Progenitor cell of endocrine pancreas (in vitro differentiated cells): ENCODE measurements at regions not wholly inside any gene's neighbourhood (a gene's known extent, or its start where the extent isn't known, plus 50 kb on each side); places are given as distances from the start of the nearest gene placed in this dataset.

Experiments used
- DNase-seq: peaks from one replicate; pipeline ENCODE4 v3.0.0; 2021; ENCODE audit warnings: low spot score; ENCODE audit not compliant: unreplicated experiment
- H3K27ac Mint-ChIP-seq: 2 replicates; pipeline ENCODE4 v1.8.0; 2021; ENCODE audit warnings: mild to moderate bottlenecking, moderate library complexity, mixed read lengths
- H3K27me3 Mint-ChIP-seq: 2 replicates; pipeline ENCODE4 v1.8.0; 2021; ENCODE audit warnings: mixed read lengths
- H3K36me3 Mint-ChIP-seq: 2 replicates; pipeline ENCODE4 v1.8.0; 2022; ENCODE audit warnings: mixed read lengths; ENCODE audit not compliant: insufficient read depth
- H3K4me1 Mint-ChIP-seq: 2 replicates; pipeline ENCODE4 v1.8.0; 2021; ENCODE audit warnings: low read depth, mixed read lengths
- H3K4me3 Mint-ChIP-seq: 2 replicates; pipeline ENCODE4 v1.8.0; 2021; ENCODE audit warnings: low read depth, mild to moderate bottlenecking, moderate library complexity, mixed read lengths
- H3K9me3 Mint-ChIP-seq: 2 replicates; pipeline ENCODE4 v1.8.0; 2021; ENCODE audit warnings: low read depth, mixed read lengths
- CTCF ChIP-seq: fragments of 200-600 bp; sonication (generic); IDR thresholded peaks from one replicate; pipeline ENCODE4 v1.5.0; 2021; ENCODE audit warnings: antibody characterized with exemption, mild to moderate bottlenecking; ENCODE audit not compliant: unreplicated experiment

GRCh38 chr5:10057356-10057755 lies 192.3 kb downstream of the ATPSCKMT start:
- H3K36me3 Mint-ChIP-seq = peaks cover 1% of the 10 kb centered on the region
- peaks cover 14% of the 10 kb centered on the region for H3K9me3 Mint-ChIP-seq
- H3K27ac Mint-ChIP-seq = no peak overlapping the region
- DNase-seq = no peak
- peaks cover 14% of the 10 kb centered on the region for H3K4me1 Mint-ChIP-seq
- H3K27me3 Mint-ChIP-seq = peaks cover 68% of the 10 kb centered on the region
- TF ChIP-seq CTCF = no peak
- no peak overlapping the region for H3K4me3 Mint-ChIP-seq

DNA sequence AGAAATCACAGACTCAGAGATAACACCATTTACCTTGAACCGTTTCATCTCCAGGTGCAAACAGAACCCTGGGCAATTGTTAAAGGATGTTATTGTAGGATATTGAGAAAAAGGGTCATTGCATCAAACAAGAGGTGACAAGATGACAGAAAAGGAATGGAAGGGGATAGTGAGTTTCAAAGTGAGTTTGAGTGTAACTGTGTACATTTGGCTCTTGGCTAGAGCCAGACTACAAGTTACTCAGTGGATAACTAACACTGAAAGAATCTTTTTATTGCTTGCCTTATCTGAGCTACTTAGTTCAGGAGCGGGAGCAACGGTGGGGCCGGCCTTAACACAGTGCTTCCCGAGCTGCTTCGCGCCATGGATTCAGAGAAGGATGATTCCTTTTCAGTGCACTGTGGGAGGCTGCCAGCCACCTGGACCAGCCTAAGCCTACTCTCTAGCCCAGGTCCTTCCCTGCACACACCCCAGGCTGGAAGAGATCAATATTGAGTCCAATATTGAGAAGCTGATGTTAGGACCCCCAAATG lies 193.4 kb downstream of the ATPSCKMT start:
- Mint-ChIP-seq H3K4me3 (no peak overlapping the region), H3K9me3 (peaks cover 16% of the 10 kb centered on the region), H3K4me1 (peaks cover 14% of the 10 kb centered on the region), H3K27me3 (peaks cover 61% of the 10 kb centered on the region), H3K36me3 (peaks cover 2% of the 10 kb centered on the region), H3K27ac (no peak overlapping the region)
- DNase-seq = no peak
- no peak for TF ChIP-seq CTCF

GRCh38 chr5:10049858-10050455 lies 199.7 kb downstream of the ATPSCKMT start:
- no peak overlapping the region for H3K4me3 Mint-ChIP-seq

DNA sequence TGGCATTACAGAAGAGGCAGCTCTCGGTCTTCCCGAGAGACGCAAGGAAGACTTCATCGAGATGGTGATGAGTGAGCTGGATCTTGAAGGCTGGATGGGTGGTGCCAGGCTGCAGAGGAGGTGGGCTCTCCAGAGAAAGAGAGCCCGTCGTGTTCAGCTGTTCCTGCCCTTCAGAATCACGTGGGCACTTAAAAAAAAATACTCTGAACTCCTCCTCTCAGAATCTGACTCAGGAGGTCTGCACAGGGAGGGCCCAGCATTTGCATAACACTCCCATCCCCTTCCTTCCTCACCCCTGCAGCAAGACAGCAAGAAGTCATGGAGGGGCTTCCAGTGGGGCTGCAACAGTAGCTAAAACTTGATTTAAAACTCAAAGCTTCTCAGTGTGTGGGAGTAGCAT lies 203.0 kb downstream of the ATPSCKMT start:
- peaks cover 10% of the 10 kb centered on the region for H3K4me1 Mint-ChIP-seq
- no peak overlapping the region for H3K4me3 Mint-ChIP-seq
- H3K27me3 Mint-ChIP-seq = peaks cover 67% of the 10 kb centered on the region
- TF ChIP-seq CTCF = no peak
- H3K9me3 Mint-ChIP-seq = peaks cover 17% of the 10 kb centered on the region
- no peak overlapping the region for H3K27ac Mint-ChIP-seq
- no peak for DNase-seq
- H3K36me3 Mint-ChIP-seq = peaks cover 1% of the 10 kb centered on the region

More at GRCh38 chr5:10049858-10050455, 199.7 kb downstream of the ATPSCKMT start:
- TF ChIP-seq CTCF = no peak
- H3K36me3 Mint-ChIP-seq = peaks cover 3% of the 10 kb centered on the region
- peaks cover 31% of the 10 kb centered on the region for H3K9me3 Mint-ChIP-seq
- H3K4me1 Mint-ChIP-seq = no peaks in the 10 kb centered on the region
- peaks cover 53% of the 10 kb centered on the region for H3K27me3 Mint-ChIP-seq
- DNase-seq = no peak
- H3K27ac Mint-ChIP-seq = no peak overlapping the region

GRCh38 chr5:10045376-10045775 lies 204.3 kb downstream of the ATPSCKMT start:
- Mint-ChIP-seq H3K27ac (no peak overlapping the region), H3K4me1 (peaks cover 10% of the 10 kb centered on the region), H3K4me3 (no peak overlapping the region), H3K36me3 (no peaks in the 10 kb centered on the region), H3K9me3 (peaks cover 8% of the 10 kb centered on the region), H3K27me3 (peaks cover 70% of the 10 kb centered on the region)
- no peak for DNase-seq
- no peak for TF ChIP-seq CTCF
